Endothelial cell of umbilical vein (primary cell): ENCODE measurements at regions not wholly inside any gene's neighbourhood (a gene's known extent, or its start where the extent isn't known, plus 50 kb on each side); places are given as distances from the start of the nearest gene placed in this dataset.

ENCODE experiments used
- BruUV-seq: library from RNA; stranded (reverse); fragments of 400-500 nt; replicated peaks from 2 replicates; lab custom pipeline; 2021; lab: Mats Ljungman, UMichigan
- CTCF ChIA-PET: fragments of 300-600, 350-600 bp; sonication (Branson Sonifier 250); formaldehyde crosslinking; loops from one replicate; lab custom pipeline; 2021; ENCODE audit warnings: antibody characterized with exemption, inconsistent platforms; lab: Charles Lee
- POLR2A ChIA-PET: fragments of 300-600, 350-600 bp; sonication (Branson Sonifier 250); formaldehyde crosslinking; loops from one replicate; lab custom pipeline; 2021; ENCODE audit warnings: antibody characterized with exemption, inconsistent platforms; lab: Charles Lee
- DNase-seq: peaks from one replicate; pipeline ENCODE4 v3.0.0-alpha.2; 2011; ENCODE audit warnings: low read depth, low spot score
- FAIRE-seq: peaks from 2 replicates; lab custom pipeline; 2011; peaks lifted over from hg19 to GRCh38; lab: Jason Lieb, UNC
- H2AFZ ChIP-seq: 2 replicates; pipeline ENCODE4 v1.6.0; 2012; ENCODE audit warnings: low read depth, low read length, control low read depth, inconsistent platforms
- H3K27ac ChIP-seq: 2 replicates; pipeline ENCODE4 v1.5.1; 2011; ENCODE audit warnings: low read depth, mild to moderate bottlenecking, control low read depth, low read length, moderate library complexity; ENCODE audit not compliant: insufficient read depth
- H3K27me3 ChIP-seq, 2 experiments: 2 replicates each; pipeline versions ENCODE4 v1.6.0 to v1.6.1; 2011; ENCODE audit warnings: low read length in 2 of 2, mixed read lengths in 1 of 2; ENCODE audit not compliant: control insufficient read depth in 2 of 2, insufficient read depth in 2 of 2
- H3K36me3 ChIP-seq, 2 experiments: 2 replicates in 1 of 2; 3 replicates in 1 of 2; pipeline ENCODE4 v1.5.1; 2011; ENCODE audit warnings: low read length in 2 of 2, mild to moderate bottlenecking in 1 of 2, moderate library complexity in 1 of 2; ENCODE audit not compliant: control insufficient read depth in 2 of 2, insufficient read depth in 2 of 2; ENCODE audit errors: extremely low read depth in 1 of 2
- H3K4me1 ChIP-seq: 3 replicates; pipeline ENCODE4 v1.5.1; 2011; ENCODE audit warnings: mild to moderate bottlenecking, low read length; ENCODE audit not compliant: control insufficient read depth, insufficient read depth; ENCODE audit errors: extremely low read depth
- H3K4me2 ChIP-seq: 2 replicates; pipeline ENCODE4 v1.6.1; 2011; ENCODE audit warnings: low read length, control low read depth, mixed read lengths; ENCODE audit not compliant: insufficient read depth
- H3K4me3 ChIP-seq, 3 experiments: fragments of 200-600 bp in 1 of 3; sonication (generic), shearing (Covaris generic) in 1 of 3; replicated peaks in 1 of 3; 2 replicates each; pipeline ENCODE4 v1.5.1; 2011 to 2016; ENCODE audit warnings: control low read depth in 3 of 3, low read length in 3 of 3, mild to moderate bottlenecking in 2 of 3, inconsistent platforms in 1 of 3, low read depth in 1 of 3, moderate library complexity in 1 of 3; ENCODE audit not compliant: insufficient read depth in 1 of 3
- H3K79me2 ChIP-seq: 2 replicates; pipeline ENCODE4 v1.6.0; 2012; ENCODE audit warnings: low read length, inconsistent platforms; ENCODE audit not compliant: control insufficient read depth, insufficient read depth
- H3K9ac ChIP-seq: replicated peaks from 2 replicates; pipeline ENCODE3; 2011; ENCODE audit warnings: low read length, control low read depth; ENCODE audit not compliant: insufficient read depth; ENCODE audit errors: extremely low read depth
- H3K9me1 ChIP-seq: replicated peaks from 3 replicates; pipeline ENCODE4 v1.6.0; 2011; ENCODE audit warnings: mild to moderate bottlenecking, low read length; ENCODE audit not compliant: control insufficient read depth, insufficient read depth; ENCODE audit errors: extremely low read depth
- H3K9me3 ChIP-seq: replicated peaks from 2 replicates; pipeline ENCODE4 v1.5.1; 2012; ENCODE audit warnings: low read length, inconsistent platforms; ENCODE audit not compliant: control insufficient read depth, insufficient read depth
- H4K20me1 ChIP-seq: replicated peaks from 2 replicates; pipeline ENCODE3; 2011; ENCODE audit warnings: mild to moderate bottlenecking, low read length; ENCODE audit not compliant: control insufficient read depth, insufficient read depth; ENCODE audit errors: extremely low read depth
- EZH2 ChIP-seq: IDR thresholded peaks from 2 replicates; pipeline ENCODE4 v1.6.1; 2012; ENCODE audit warnings: borderline replicate concordance, low read depth, mild to moderate bottlenecking, moderate library complexity, low read length, inconsistent platforms; ENCODE audit not compliant: severe bottlenecking
- FOS ChIP-seq: IDR thresholded peaks from 2 replicates; pipeline ENCODE4 v1.6.1; 2011; ENCODE audit warnings: mild to moderate bottlenecking, low read length, moderate library complexity, borderline replicate concordance; ENCODE audit not compliant: insufficient read depth
- GATA2 ChIP-seq: IDR thresholded peaks from 2 replicates; pipeline ENCODE4 v1.7.0; 2011; ENCODE audit warnings: low read depth, mild to moderate bottlenecking, moderate library complexity, mixed read lengths, low read length; ENCODE audit not compliant: insufficient read length, insufficient read depth
- JUN ChIP-seq: IDR thresholded peaks from 2 replicates; pipeline ENCODE4 v1.6.1; 2011; ENCODE audit warnings: borderline replicate concordance, low read depth; ENCODE audit not compliant: insufficient read length, insufficient read depth
- MYC ChIP-seq: IDR thresholded peaks from one replicate; pipeline ENCODE4 v1.6.1; 2011; ENCODE audit warnings: mild to moderate bottlenecking, low read depth, low read length
- POLR2A ChIP-seq: IDR thresholded peaks from 2 replicates; pipeline ENCODE4 v1.6.1; 2012; ENCODE audit warnings: low read depth, mild to moderate bottlenecking, control low read depth, low read length
- POLR2AphosphoS5 ChIP-seq: IDR thresholded peaks from 2 replicates; pipeline ENCODE4 v1.6.1; 2012; ENCODE audit warnings: low read depth, mild to moderate bottlenecking, control low read depth, low read length, moderate library complexity; ENCODE audit not compliant: insufficient read depth
- dilution Hi-C: fragments of 300-500 bp; cut with MboI; formaldehyde crosslinking; loops from one replicate; pipeline ENCODE4 v1.15.0; 2019; ENCODE audit warnings: low sequenced_read_pairs; ENCODE audit not compliant: extremely low pct_ligation_motif_present
- intact Hi-C: fragments of 100-400 bp; cut with micrococcal nuclease; formaldehyde crosslinking; loops from one replicate; pipeline ENCODE4 v1.10.0; 2022
- TF ChIP-seq, protein P1 (sequence below): IDR thresholded peaks from 2 replicates; pipeline ENCODE4 v1.6.1; 2011; ENCODE audit not compliant: insufficient read depth, insufficient read length
- TF ChIP-seq, protein P2 (sequence below), 2 donors: IDR thresholded peaks; 1 replicate in 1 of 2; 2 replicates in 1 of 2; pipeline ENCODE4 v1.5.1; 2011; ENCODE audit warnings: low read length in 2 of 2, mild to moderate bottlenecking in 2 of 2, moderate library complexity in 2 of 2, control low read depth in 1 of 2, inconsistent platforms in 1 of 2, low read depth in 1 of 2; ENCODE audit not compliant: insufficient read depth in 1 of 2; ENCODE audit errors: extremely low read depth in 1 of 2

- Histone ChIP-seq H3K4me2 (no peak overlapping the region), H3K79me2 (no peaks in the 10 kb centered on the region), H2AFZ (no peak overlapping the region), H3K9ac (no peak overlapping the region), H4K20me1 (no peaks in the 10 kb centered on the region), H3K9me1 (no peaks in the 10 kb centered on the region), H3K27me3 (no peaks in the 10 kb centered on the region), H3K9me3 (no peaks in the 10 kb centered on the region), H3K36me3 (no peaks in the 10 kb centered on the region), H3K4me3 (no peak overlapping the region), H3K4me1 (no peaks in the 10 kb centered on the region), H3K27ac (no peak overlapping the region)
- POLR2A ChIA-PET = no interaction called here
- no peak for FAIRE-seq
- BruUV-seq = no TSS peak
- no peak for DNase-seq
- dilution Hi-C loops (no loop called here), intact Hi-C loops (no loop called here)
- TF ChIP-seq, protein P1, sequence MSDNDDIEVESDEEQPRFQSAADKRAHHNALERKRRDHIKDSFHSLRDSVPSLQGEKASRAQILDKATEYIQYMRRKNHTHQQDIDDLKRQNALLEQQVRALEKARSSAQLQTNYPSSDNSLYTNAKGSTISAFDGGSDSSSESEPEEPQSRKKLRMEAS = no peak
- no peak for TF ChIP-seq POLR2A
- CTCF ChIA-PET = no interaction called here
These were observed 629.1 kb downstream of the BCL11A start for GRCh38 chr2:59924346-59924745.

- Histone ChIP-seq H3K4me2 (no peak overlapping the region), H3K36me3 (no peaks in the 10 kb centered on the region), H3K9me1 (no peaks in the 10 kb centered on the region), H3K27ac (no peak overlapping the region), H3K9me3 (no peaks in the 10 kb centered on the region), H2AFZ (no peak overlapping the region), H4K20me1 (no peaks in the 10 kb centered on the region), H3K4me3 (no peak overlapping the region), H3K27me3 (no peaks in the 10 kb centered on the region), H3K4me1 (no peaks in the 10 kb centered on the region), H3K79me2 (no peaks in the 10 kb centered on the region), H3K9ac (no peak overlapping the region)
- DNase-seq (no peak), FAIRE-seq (no peak)
- intact Hi-C loops (no loop called here), dilution Hi-C loops (no loop called here)
- POLR2A ChIA-PET = no interaction called here
- TF ChIP-seq, protein P1 = no peak
- TF ChIP-seq, protein P2, sequence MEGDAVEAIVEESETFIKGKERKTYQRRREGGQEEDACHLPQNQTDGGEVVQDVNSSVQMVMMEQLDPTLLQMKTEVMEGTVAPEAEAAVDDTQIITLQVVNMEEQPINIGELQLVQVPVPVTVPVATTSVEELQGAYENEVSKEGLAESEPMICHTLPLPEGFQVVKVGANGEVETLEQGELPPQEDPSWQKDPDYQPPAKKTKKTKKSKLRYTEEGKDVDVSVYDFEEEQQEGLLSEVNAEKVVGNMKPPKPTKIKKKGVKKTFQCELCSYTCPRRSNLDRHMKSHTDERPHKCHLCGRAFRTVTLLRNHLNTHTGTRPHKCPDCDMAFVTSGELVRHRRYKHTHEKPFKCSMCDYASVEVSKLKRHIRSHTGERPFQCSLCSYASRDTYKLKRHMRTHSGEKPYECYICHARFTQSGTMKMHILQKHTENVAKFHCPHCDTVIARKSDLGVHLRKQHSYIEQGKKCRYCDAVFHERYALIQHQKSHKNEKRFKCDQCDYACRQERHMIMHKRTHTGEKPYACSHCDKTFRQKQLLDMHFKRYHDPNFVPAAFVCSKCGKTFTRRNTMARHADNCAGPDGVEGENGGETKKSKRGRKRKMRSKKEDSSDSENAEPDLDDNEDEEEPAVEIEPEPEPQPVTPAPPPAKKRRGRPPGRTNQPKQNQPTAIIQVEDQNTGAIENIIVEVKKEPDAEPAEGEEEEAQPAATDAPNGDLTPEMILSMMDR (IDR thresholded peaks at IDR 0.05; ENCODE audit: extremely low read depth in 1 of 2, insufficient read depth in 1 of 2, low read depth in 1 of 2, low read length in 2 of 2) = no peak
- TF ChIP-seq FOS (no peak), POLR2AphosphoS5 (no peak), JUN (no peak), GATA2 (no peak), EZH2 (no peak), MYC (no peak), POLR2A (no peak)
- no TSS peak for BruUV-seq
- CTCF ChIA-PET = no interaction called here
These were observed 631.0 kb downstream of the BCL11A start for GRCh38 chr2:59922450-59922849.
